ENCODE measurements at regions not wholly inside any gene's neighbourhood (a gene's known extent, or its start where the extent isn't known, plus 50 kb on each side); places are given as distances from the start of the nearest gene placed in this dataset.
"Not testable (repeated sequence)": the region's sequence is repeated elsewhere in the genome, so short reads cannot be mapped to it uniquely, and the experiment has no call there.

DNA sequence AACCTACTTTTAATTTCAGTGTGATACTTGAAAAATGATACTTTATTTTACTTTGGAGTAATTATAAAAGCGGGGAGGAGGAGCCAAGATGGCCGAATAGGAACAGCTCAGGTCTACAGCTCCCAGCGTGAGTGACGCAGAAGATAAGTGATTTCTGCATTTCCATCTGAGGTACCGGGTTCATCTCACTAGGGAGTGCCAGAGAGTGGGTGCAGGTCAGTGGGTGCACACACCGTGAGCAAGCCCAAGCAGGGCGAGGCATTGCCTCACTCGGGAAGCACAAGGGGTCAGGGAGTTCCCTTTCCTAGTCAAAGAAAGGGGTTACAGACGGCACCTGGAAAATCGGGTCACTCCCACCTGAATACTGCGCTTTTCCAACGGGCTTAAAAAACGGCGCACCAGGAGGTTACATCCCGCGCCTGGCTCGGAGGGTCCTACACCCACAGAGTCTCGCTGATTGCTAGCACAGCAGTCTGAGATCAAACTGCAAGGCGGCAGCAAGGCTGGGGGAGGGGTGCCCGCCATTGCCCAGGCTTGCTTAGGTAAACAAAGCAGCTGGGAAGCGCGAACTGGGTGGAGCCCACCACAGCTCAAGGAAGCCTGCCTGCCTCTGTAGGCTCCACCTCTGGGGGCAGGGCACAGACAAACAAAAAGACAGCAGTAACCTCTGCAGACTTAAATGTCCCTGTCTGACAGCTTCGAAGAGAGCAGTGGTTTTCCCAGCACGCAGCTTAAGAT is 640.3 kb downstream of the EPHA3 start:
- not testable (repeated sequence) for H3K36me3 Mint-ChIP-seq (ENCODE audit: insufficient read depth); ATAC-seq; DNase-seq; H3K4me3 Mint-ChIP-seq; H3K27me3 Mint-ChIP-seq (ENCODE audit: low read depth); H3K4me1 Mint-ChIP-seq (ENCODE audit: low read depth)
- H3K9me3 Mint-ChIP-seq = peaks cover 17% of the 10 kb centered on the region

DNA sequence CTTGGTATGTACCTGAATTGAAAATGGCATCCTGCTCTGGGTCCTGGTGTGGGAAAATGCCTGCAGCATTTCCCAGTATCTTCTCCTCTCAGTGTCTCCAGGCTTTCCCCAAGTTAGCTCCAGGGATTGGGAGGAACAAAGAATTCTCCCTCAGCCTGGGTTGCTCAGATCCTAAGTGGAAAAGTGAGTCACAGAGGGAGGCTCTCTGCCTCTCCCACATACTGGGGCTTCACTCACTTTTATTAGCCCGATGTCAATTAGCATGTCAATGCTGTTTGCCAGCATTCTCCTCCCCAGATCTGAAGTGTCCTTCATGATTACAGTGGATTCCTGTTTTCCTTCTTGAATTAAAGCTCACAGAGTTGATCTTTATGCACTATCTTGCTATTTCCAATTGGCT is 655.0 kb downstream of the EPHA3 start:
- H3K4me3 Mint-ChIP-seq = no peak overlapping the region
- peaks cover 13% of the 10 kb centered on the region for H3K9me3 Mint-ChIP-seq
- DNase-seq (no peak), ATAC-seq (no peak)
- H3K4me1 Mint-ChIP-seq (ENCODE audit: low read depth) = no peaks in the 10 kb centered on the region
- no peaks in the 10 kb centered on the region for H3K36me3 Mint-ChIP-seq (ENCODE audit: insufficient read depth)
- no peaks in the 10 kb centered on the region for H3K27me3 Mint-ChIP-seq (ENCODE audit: low read depth)

DNA sequence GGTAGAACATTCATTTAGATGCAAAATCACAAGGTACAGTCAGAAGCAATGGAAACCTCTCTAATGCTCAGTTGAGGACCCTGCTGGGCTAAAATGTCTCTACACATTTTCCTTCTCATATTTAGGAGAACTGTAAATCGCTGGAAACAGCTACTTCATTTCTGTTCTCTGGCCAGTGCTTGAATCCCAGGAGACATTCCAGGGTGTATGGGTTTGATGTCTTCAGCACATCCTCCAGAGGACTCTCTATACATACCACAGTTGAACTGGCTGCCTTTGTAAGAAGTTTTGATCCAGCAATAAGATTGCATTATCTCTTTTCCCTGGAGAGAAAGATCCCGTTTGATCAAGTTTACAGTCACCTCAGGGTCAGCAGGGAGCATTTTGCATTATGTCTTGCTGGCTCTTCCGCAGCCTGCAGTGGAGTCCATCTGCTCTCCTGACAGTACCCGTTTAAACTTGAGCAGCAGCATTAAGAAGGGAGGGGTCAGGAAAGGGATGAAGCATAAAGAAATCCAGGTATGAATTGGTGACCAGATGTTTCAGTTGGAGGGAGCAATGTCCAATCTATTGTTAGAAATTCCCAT is 676.0 kb downstream of the EPHA3 start:
- H3K27me3 Mint-ChIP-seq (ENCODE audit: low read depth) = no peaks in the 10 kb centered on the region
- no peak overlapping the region for H3K4me3 Mint-ChIP-seq
- ATAC-seq (no peak), DNase-seq (no peak)
- peaks cover 18% of the 10 kb centered on the region for H3K9me3 Mint-ChIP-seq
- no peaks in the 10 kb centered on the region for H3K36me3 Mint-ChIP-seq (ENCODE audit: insufficient read depth)
- no peaks in the 10 kb centered on the region for H3K4me1 Mint-ChIP-seq (ENCODE audit: low read depth)

DNA sequence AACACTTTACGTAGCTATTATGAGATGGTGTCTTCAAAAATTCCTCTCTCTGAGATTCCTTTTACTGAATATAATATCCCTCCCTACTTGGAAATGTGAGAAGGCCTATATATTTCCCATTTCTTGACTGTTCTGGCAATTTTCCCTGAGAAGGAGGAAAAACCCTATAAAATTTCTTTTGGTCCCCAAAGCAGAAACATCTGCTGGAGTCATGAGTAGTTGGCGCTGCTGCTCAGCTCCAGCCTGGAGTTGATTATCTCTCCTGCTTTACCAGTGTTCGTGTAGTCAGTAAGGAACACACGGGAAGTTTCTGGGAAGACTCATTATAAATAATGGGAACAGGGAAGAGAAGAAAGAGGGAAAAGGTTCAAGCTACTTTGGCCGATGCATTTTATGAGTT is 680.1 kb downstream of the EPHA3 start:
- Mint-ChIP-seq H3K27me3 (ENCODE audit: low read depth) (no peaks in the 10 kb centered on the region), H3K4me3 (no peak overlapping the region), H3K36me3 (ENCODE audit: insufficient read depth) (no peaks in the 10 kb centered on the region), H3K4me1 (ENCODE audit: low read depth) (no peaks in the 10 kb centered on the region), H3K9me3 (peaks cover 6% of the 10 kb centered on the region)
- no peak for ATAC-seq
- no peak for DNase-seq

DNA sequence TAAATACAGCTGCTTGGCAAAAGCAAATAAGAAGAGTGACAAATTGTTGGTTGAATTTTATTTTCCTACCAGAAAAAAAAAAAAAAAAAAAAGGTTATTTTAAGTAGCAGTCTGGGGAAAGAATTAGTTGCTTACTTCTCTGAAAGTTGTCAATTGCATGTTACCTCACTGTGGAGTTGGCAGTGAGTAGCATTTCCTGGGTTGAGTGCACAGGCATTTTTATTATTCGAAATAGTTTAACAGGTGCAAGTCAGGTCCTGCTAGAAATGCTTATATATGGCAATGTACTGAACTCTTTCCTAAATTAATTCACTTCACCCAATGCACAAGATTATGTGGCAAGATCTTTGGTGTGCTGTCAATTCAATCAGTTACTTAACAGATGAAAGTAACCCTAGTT is 680.6 kb downstream of the EPHA3 start:
- no peak for ATAC-seq
- peaks cover 6% of the 10 kb centered on the region for H3K9me3 Mint-ChIP-seq
- H3K4me3 Mint-ChIP-seq = no peak overlapping the region
- no peaks in the 10 kb centered on the region for H3K36me3 Mint-ChIP-seq (ENCODE audit: insufficient read depth)
- no peak for DNase-seq
- H3K4me1 Mint-ChIP-seq (ENCODE audit: low read depth) = no peaks in the 10 kb centered on the region
- H3K27me3 Mint-ChIP-seq (ENCODE audit: low read depth) = no peaks in the 10 kb centered on the region

DNA sequence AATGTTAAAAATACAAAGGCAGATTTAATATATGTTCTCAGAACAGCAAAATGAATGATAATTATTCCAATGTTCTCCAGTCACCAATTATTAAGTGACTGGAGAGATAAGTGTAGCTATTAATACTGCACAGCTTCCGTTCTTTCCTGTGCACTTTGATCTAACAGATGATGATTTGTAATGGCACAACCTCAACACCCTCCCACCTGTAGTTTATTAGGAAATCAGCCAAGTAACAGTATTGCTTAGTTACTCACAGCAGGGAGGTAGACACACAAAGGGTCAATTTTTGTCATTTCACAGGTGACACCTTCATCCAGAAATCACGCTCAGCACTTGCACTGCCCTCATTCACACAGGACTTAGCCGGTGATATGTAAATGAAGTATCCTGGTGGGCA is 688.1 kb downstream of the EPHA3 start:
- no peaks in the 10 kb centered on the region for H3K36me3 Mint-ChIP-seq (ENCODE audit: insufficient read depth)
- H3K4me3 Mint-ChIP-seq = no peak overlapping the region
- no peaks in the 10 kb centered on the region for H3K9me3 Mint-ChIP-seq
- H3K27me3 Mint-ChIP-seq (ENCODE audit: low read depth) = no peaks in the 10 kb centered on the region
- DNase-seq (no peak), ATAC-seq (no peak)
- H3K4me1 Mint-ChIP-seq (ENCODE audit: low read depth) = no peaks in the 10 kb centered on the region

DNA sequence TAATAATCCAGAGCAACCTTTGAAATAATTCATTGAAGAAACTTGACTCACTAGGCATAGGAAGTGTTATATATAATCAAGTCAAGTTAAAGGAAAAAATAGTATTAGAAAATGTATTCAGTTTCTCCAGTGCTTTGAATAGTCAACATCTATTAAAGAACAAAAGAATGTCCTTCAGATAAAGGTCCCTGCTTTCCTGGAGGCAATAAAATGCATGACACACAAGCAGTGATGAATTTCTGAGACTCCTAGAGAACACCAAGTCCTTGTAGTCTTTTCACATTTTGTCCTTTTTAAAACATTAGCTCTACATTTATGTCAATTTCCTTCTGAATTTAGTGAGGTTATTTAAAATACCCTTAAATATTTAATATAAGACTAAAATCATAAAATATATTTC is 695.5 kb downstream of the EPHA3 start:
- no peak for DNase-seq
- no peak for ATAC-seq
- no peaks in the 10 kb centered on the region for H3K4me1 Mint-ChIP-seq (ENCODE audit: low read depth)
- H3K9me3 Mint-ChIP-seq = no peaks in the 10 kb centered on the region
- H3K4me3 Mint-ChIP-seq = no peak overlapping the region
- H3K27me3 Mint-ChIP-seq (ENCODE audit: low read depth) = no peaks in the 10 kb centered on the region
- H3K36me3 Mint-ChIP-seq (ENCODE audit: insufficient read depth) = no peaks in the 10 kb centered on the region

DNA sequence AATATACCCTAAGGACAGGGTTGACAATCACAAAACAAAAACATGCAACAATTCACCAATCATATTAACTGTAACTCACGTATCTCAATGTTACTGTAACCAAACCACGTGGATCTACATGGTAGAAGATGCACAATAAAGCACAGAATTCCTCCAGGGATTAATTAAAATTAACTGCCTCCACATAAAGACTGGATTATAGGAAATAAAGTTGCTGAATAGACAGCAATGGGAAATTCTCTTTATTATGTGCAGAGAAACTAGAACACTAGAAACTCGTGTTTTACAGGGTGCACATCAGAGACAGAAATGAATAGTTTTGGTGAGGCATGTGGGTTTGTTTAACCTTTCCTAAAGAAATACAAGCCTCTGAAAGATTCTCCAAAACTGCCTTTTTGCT is 696.3 kb downstream of the EPHA3 start:
- no peaks in the 10 kb centered on the region for H3K27me3 Mint-ChIP-seq (ENCODE audit: low read depth)
- no peaks in the 10 kb centered on the region for H3K9me3 Mint-ChIP-seq
- DNase-seq = no peak
- no peaks in the 10 kb centered on the region for H3K36me3 Mint-ChIP-seq (ENCODE audit: insufficient read depth)
- H3K4me1 Mint-ChIP-seq (ENCODE audit: low read depth) = no peaks in the 10 kb centered on the region
- no peak for ATAC-seq
- H3K4me3 Mint-ChIP-seq = no peak overlapping the region

DNA sequence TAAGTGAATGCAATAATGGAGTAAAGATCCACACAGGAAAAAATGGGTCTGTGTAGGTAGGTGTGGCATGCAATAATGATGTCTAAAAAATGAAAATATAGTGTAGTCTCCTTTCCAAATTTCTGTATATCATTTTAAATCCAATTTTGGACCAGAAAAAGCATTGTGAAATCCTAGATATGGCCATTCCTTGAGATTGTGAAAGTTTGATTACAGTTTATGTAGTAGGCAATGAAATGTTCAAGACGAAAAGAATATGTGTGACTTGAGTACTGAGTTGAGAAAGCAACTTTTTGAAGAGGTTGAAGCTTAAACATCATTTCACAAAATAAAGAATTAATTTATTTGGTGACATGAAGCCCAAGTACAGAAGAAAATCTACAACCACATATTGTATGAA is 698.7 kb downstream of the EPHA3 start:
- H3K4me1 Mint-ChIP-seq (ENCODE audit: low read depth) = no peaks in the 10 kb centered on the region
- no peaks in the 10 kb centered on the region for H3K36me3 Mint-ChIP-seq (ENCODE audit: insufficient read depth)
- no peaks in the 10 kb centered on the region for H3K27me3 Mint-ChIP-seq (ENCODE audit: low read depth)
- DNase-seq (no peak), ATAC-seq (no peak)
- no peaks in the 10 kb centered on the region for H3K9me3 Mint-ChIP-seq
- H3K4me3 Mint-ChIP-seq = no peak overlapping the region

DNA sequence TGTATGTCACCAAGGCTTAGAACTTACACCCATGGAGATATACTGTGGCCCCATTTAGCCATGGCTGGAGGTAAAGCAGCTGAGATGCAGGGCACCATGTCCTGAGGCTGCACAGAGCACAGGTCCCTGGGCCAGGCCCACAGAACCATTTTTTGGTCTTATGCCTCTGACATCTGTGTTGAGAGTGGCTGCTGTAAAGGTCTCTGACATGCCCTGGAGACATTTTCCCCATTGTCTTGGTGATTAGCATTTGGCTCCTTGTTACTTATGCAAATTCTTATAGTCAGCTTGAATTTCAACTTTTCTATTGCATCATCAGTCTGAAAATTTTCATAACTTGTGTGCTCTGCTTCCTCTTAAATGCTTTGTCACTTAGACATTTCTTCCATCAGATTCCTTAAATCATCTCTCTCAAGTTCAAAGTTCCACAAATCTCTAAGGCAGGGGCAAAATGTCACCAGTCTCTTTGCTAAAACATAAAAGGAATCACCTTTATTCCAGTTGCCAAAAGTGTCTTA is 701.3 kb downstream of the EPHA3 start:
- ATAC-seq (no peak), DNase-seq (no peak)
- H3K4me3 Mint-ChIP-seq = no peak overlapping the region
- no peaks in the 10 kb centered on the region for H3K27me3 Mint-ChIP-seq (ENCODE audit: low read depth)
- no peaks in the 10 kb centered on the region for H3K9me3 Mint-ChIP-seq
- H3K4me1 Mint-ChIP-seq (ENCODE audit: low read depth) = no peaks in the 10 kb centered on the region
- H3K36me3 Mint-ChIP-seq (ENCODE audit: insufficient read depth) = no peaks in the 10 kb centered on the region

DNA sequence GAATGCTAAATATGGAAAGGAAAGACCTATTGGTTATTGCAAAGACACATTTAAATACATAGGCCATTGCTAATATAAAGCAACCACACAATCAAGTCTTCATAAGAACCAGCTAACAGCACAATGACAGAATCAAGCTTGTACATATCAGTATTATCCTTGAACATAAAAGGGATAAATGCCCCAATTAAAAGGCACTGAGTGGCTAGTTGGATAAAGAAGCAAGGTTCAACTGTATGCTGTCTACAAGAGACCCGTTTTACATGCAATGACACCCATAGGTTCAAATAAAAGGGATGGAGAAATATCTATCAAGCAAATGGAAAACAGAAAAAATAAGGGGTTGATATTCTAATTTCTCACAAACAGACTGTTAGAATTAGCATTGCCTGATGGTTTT is 706.1 kb downstream of the EPHA3 start:
- H3K27me3 Mint-ChIP-seq (ENCODE audit: low read depth) = no peaks in the 10 kb centered on the region
- H3K4me3 Mint-ChIP-seq = no peak overlapping the region
- no peak for ATAC-seq
- no peaks in the 10 kb centered on the region for H3K36me3 Mint-ChIP-seq (ENCODE audit: insufficient read depth)
- DNase-seq = no peak
- peaks cover 7% of the 10 kb centered on the region for H3K9me3 Mint-ChIP-seq
- no peaks in the 10 kb centered on the region for H3K4me1 Mint-ChIP-seq (ENCODE audit: low read depth)

DNA sequence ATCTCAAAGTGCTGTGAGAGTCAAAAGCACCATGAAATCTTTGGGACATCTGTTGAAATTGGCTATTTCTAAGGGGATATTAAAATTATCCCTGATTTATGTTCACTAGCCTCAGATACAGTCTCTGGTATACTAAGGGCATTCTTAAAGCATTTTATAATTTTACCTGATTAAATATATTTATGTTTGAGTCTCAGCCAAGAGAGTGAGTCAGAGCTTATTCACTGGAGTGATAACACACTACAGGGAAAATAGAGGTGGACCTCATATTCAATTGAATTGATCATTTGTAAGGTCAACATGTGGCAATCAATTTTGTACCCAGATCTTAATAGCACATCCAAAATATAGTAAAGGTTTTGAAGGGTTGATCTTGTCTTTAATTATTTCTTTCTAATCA is 733.6 kb downstream of the EPHA3 start:
- no peaks in the 10 kb centered on the region for H3K27me3 Mint-ChIP-seq (ENCODE audit: low read depth)
- DNase-seq (no peak), ATAC-seq (no peak)
- H3K4me1 Mint-ChIP-seq (ENCODE audit: low read depth) = no peaks in the 10 kb centered on the region
- no peak overlapping the region for H3K4me3 Mint-ChIP-seq
- peaks cover 20% of the 10 kb centered on the region for H3K9me3 Mint-ChIP-seq
- H3K36me3 Mint-ChIP-seq (ENCODE audit: insufficient read depth) = no peaks in the 10 kb centered on the region

DNA sequence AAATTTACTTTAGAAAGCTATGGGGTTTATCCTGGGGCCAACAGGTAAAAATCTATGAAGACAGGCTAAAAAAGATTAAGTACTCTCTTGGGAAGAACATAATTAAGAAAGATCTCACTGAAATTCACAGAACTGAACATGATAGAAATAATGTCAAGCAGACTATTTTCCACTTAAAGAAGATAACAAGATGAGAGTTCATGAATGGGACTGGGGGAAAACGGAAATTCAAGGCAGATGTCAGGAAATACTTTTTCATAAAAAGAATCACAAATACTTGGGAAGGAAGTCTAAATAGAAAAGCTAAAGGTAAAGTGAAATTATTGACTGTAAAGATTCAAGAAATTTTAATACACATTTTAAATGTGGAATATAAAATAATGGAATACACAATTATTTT is 737.6 kb downstream of the EPHA3 start:
- Mint-ChIP-seq H3K9me3 (peaks cover 15% of the 10 kb centered on the region), H3K36me3 (ENCODE audit: insufficient read depth) (no peaks in the 10 kb centered on the region), H3K4me1 (ENCODE audit: low read depth) (no peaks in the 10 kb centered on the region), H3K4me3 (no peak overlapping the region), H3K27me3 (ENCODE audit: low read depth) (no peaks in the 10 kb centered on the region)
- DNase-seq (no peak), ATAC-seq (no peak)

DNA sequence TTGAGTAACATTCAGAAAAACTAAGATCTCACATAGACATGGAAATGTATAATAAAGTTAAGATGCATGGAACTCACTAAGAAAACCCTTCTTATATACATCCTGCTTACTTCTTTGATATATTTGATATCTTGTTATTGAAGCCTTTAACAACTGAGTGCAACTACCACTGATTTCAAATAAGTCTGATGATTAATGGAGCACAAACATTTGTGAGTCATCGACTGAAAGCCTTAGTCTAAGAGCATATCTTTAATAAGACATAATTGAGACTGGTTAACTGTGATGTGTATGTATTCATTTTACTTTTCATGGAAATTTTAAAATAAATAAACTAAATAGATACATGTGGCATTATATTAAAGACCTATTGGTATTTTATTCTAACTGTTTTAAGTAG is 740.5 kb downstream of the EPHA3 start:
- Mint-ChIP-seq H3K9me3 (peaks cover 15% of the 10 kb centered on the region), H3K4me3 (no peak overlapping the region), H3K4me1 (ENCODE audit: low read depth) (no peaks in the 10 kb centered on the region), H3K27me3 (ENCODE audit: low read depth) (no peaks in the 10 kb centered on the region), H3K36me3 (ENCODE audit: insufficient read depth) (no peaks in the 10 kb centered on the region)
- ATAC-seq (no peak), DNase-seq (no peak)

DNA sequence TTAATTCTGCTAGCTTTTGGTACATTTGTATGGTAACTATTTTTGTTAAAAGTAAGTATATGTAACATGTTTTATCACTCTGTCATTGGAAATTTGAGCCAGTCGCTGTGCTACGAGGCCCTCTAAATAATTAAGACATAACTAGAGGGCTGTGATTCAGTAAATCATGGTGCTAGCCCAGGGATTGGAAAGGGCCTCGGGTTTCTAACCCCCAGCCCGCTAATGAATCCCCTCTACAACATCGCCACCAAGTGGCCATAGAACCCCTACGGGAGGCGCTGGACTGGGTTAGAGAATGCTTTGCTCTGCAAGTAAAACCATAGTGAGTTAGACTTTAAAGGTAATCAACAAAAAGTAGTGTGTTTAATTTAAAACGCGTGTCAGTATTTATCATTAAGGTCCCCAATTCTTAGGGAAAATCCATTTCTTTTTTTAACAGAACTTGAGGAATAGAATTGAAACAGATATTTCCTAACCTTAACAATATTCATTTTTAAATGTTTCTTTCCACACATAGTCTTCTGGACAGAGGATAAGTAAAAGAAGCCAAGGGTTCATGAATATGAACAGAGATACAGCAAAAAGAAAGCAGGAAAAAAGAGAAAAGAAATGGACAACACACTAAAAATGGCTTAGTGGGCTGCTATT is 744.7 kb downstream of the EPHA3 start:
- DNase-seq (no peak), ATAC-seq (no peak)
- peaks cover 10% of the 10 kb centered on the region for H3K9me3 Mint-ChIP-seq
- no peak overlapping the region for H3K4me3 Mint-ChIP-seq
- no peaks in the 10 kb centered on the region for H3K36me3 Mint-ChIP-seq (ENCODE audit: insufficient read depth)
- H3K4me1 Mint-ChIP-seq (ENCODE audit: low read depth) = no peaks in the 10 kb centered on the region
- no peaks in the 10 kb centered on the region for H3K27me3 Mint-ChIP-seq (ENCODE audit: low read depth)
